CD4-positive, alpha-beta T cell (primary cell): ENCODE measurements at regions not wholly inside any gene's neighbourhood (a gene's known extent, or its start where the extent isn't known, plus 50 kb on each side); places are given as distances from the start of the nearest gene placed in this dataset.

Experiments used
- ATAC-seq: fragments of 200-7000 bp; cut with Tn5 transposase; one replicate; pipeline ENCODE4 v1.10.0; 2022; ENCODE audit warnings: mild to moderate bottlenecking; ENCODE audit not compliant: poor library complexity
- CTCF ChIA-PET: fragments of 350-600 bp; sonication (Branson Sonifier 250); formaldehyde crosslinking; loops from one replicate; lab custom pipeline; 2021; ENCODE audit warnings: antibody characterized with exemption, inconsistent platforms; lab: Charles Lee
- POLR2A ChIA-PET: fragments of 350-600 bp; sonication (Branson Sonifier 250); formaldehyde crosslinking; loops from one replicate; lab custom pipeline; 2021; ENCODE audit warnings: antibody characterized with exemption, inconsistent platforms; lab: Charles Lee
- DNase-seq, 14 experiments: peaks; one replicate each; pipeline ENCODE4 v3.0.0-alpha.2; 2013 to 2020; ENCODE audit warnings: mixed read lengths in 2 of 14
- H3K27ac ChIP-seq, 2 donors: one replicate each; pipeline versions ENCODE4 v1.5.1 to v1.7.0; 2013; ENCODE audit warnings: low read length in 2 of 2, low read depth in 1 of 2, mild to moderate bottlenecking in 1 of 2
- H3K27me3 ChIP-seq, 2 experiments: 1 replicate in 1 of 2; 2 replicates in 1 of 2; pipeline versions ENCODE4 v1.6.1 to v1.7.0; 2013; ENCODE audit warnings: low read length in 2 of 2, control low read depth in 1 of 2, mild to moderate bottlenecking in 1 of 2, moderate library complexity in 1 of 2; ENCODE audit not compliant: insufficient read depth in 2 of 2, control insufficient read depth in 1 of 2
- H3K36me3 ChIP-seq: one replicate; pipeline ENCODE4 v1.6.1; 2013; ENCODE audit warnings: low read length, control low read depth; ENCODE audit not compliant: insufficient read depth
- H3K4me1 ChIP-seq: one replicate; pipeline ENCODE4 v1.6.1; 2013; ENCODE audit warnings: low read length, control low read depth; ENCODE audit not compliant: insufficient read depth
- H3K4me3 ChIP-seq: one replicate; pipeline ENCODE4 v1.5.1; 2013; ENCODE audit warnings: mild to moderate bottlenecking, low read length, moderate library complexity
- H3K9me3 ChIP-seq, 2 experiments: 1 replicate in 1 of 2; 2 replicates in 1 of 2; pipeline versions ENCODE4 v1.6.1 to v1.7.0; 2013; ENCODE audit warnings: low read length in 2 of 2, mild to moderate bottlenecking in 2 of 2, control low read depth in 1 of 2, moderate library complexity in 1 of 2; ENCODE audit not compliant: control insufficient read depth in 1 of 2, insufficient read depth in 1 of 2
- H3K27ac Mint-ChIP-seq: one replicate; pipeline ENCODE4 v1.8.0; 2020; ENCODE audit warnings: mixed read lengths
- H3K27me3 Mint-ChIP-seq: one replicate; pipeline ENCODE4 v1.8.0; 2021; ENCODE audit warnings: mixed read lengths
- H3K36me3 Mint-ChIP-seq: one replicate; pipeline ENCODE4 v1.8.0; 2021; ENCODE audit warnings: low read depth, mixed read lengths
- H3K4me1 Mint-ChIP-seq: one replicate; pipeline ENCODE4 v1.8.0; 2021; ENCODE audit warnings: low read depth, mixed read lengths
- H3K4me3 Mint-ChIP-seq: one replicate; pipeline ENCODE4 v1.8.0; 2020; ENCODE audit warnings: mild to moderate bottlenecking, mixed read lengths
- H3K9me3 Mint-ChIP-seq: one replicate; pipeline ENCODE4 v1.8.0; 2020; ENCODE audit warnings: mixed read lengths
- intact Hi-C, 2 experiments: fragments of 100-400 bp; cut with DNase I in 1 of 2; cut with micrococcal nuclease in 1 of 2; formaldehyde crosslinking; loops; one replicate each; pipeline versions ENCODE4 v1.15.1 to v1.9.0; 2023 to 2025; cut with DNase I, micrococcal nuclease
- TF ChIP-seq, protein P1 (sequence below): fragments of 200-600 bp; IDR thresholded peaks from one replicate; pipeline ENCODE4 v1.8.0; 2022; ENCODE audit warnings: antibody characterized with exemption, mild to moderate bottlenecking

- H3K36me3 ChIP-seq, result no peaks in the 10 kb centered on the region
- no peaks in the 10 kb centered on the region for H3K4me1 ChIP-seq
- no peak for DNase-seq
- ChIA-PET POLR2A (no interaction called here), CTCF (no interaction called here)
- no peak for ATAC-seq
- no peaks in the 10 kb centered on the region for H3K27me3 Mint-ChIP-seq
- no peaks in the 10 kb centered on the region for H3K27me3 ChIP-seq
- H3K9me3 Mint-ChIP-seq, result peaks cover 10% of the 10 kb centered on the region
- H3K4me3 ChIP-seq, result no peak overlapping the region
- no peaks in the 10 kb centered on the region for H3K36me3 Mint-ChIP-seq
- H3K27ac Mint-ChIP-seq, result no peak overlapping the region
- TF ChIP-seq, protein P1, sequence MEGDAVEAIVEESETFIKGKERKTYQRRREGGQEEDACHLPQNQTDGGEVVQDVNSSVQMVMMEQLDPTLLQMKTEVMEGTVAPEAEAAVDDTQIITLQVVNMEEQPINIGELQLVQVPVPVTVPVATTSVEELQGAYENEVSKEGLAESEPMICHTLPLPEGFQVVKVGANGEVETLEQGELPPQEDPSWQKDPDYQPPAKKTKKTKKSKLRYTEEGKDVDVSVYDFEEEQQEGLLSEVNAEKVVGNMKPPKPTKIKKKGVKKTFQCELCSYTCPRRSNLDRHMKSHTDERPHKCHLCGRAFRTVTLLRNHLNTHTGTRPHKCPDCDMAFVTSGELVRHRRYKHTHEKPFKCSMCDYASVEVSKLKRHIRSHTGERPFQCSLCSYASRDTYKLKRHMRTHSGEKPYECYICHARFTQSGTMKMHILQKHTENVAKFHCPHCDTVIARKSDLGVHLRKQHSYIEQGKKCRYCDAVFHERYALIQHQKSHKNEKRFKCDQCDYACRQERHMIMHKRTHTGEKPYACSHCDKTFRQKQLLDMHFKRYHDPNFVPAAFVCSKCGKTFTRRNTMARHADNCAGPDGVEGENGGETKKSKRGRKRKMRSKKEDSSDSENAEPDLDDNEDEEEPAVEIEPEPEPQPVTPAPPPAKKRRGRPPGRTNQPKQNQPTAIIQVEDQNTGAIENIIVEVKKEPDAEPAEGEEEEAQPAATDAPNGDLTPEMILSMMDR, result no peak
- no peaks in the 10 kb centered on the region for H3K4me1 Mint-ChIP-seq
- H3K4me3 Mint-ChIP-seq, result no peak overlapping the region
- no peak overlapping the region for H3K27ac ChIP-seq
- intact Hi-C loops, result no loop called here
- H3K9me3 ChIP-seq, result no peaks in the 10 kb centered on the region
Measured at GRCh38 chr1:238596703-238597102, 706.0 kb upstream of the ZP4 start.

GRCh38 chr1:238592621-238593020, 701.9 kb upstream of the ZP4 start:
- no peak for ATAC-seq
- ChIA-PET CTCF (no interaction called here), POLR2A (no interaction called here)

DNA sequence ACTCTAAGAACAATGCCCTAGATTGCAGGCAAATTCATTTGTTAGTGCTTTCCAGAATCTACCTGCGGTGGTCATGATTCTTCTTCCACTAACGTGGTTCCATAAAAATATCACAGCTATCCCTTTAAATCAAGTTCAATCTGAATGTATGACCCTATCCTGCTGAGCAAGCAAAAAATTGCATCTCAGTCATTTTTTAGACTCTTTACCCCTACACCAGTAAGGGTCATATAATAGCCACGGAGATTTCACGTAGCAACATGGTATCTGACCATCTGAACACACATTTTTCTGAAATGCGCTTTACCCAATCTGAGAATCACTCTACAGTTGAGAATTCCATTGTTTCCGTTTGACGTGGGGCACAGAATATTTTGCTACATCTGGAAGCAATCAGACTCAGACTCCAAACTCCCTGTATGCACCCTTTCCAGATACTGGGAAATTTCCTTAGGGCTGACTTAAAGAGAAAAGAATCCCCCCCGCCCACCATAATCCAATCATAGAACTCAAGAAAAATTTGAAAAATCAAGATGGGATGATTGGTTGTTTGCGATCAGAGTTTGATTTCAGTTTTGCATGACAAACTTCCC, 699.2 kb upstream of the ZP4 start:
- H3K36me3 ChIP-seq, result no peaks in the 10 kb centered on the region
- Mint-ChIP-seq H3K27ac (no peak overlapping the region), H3K4me3 (no peak overlapping the region), H3K4me1 (no peaks in the 10 kb centered on the region), H3K36me3 (no peaks in the 10 kb centered on the region), H3K9me3 (peaks cover 8% of the 10 kb centered on the region), H3K27me3 (no peaks in the 10 kb centered on the region)
- ATAC-seq (no peak), DNase-seq (no peak)
- TF ChIP-seq, protein P1, result no peak
- H3K9me3 ChIP-seq, result peaks cover 0 to 4% of the 10 kb centered on the region in 2 experiments
- intact Hi-C loops, result no loop called here
- no peak overlapping the region for H3K4me3 ChIP-seq
- no peaks in the 10 kb centered on the region for H3K27me3 ChIP-seq
- no peak overlapping the region for H3K27ac ChIP-seq
- H3K4me1 ChIP-seq, result no peaks in the 10 kb centered on the region
- POLR2A ChIA-PET, result no interaction called here
- CTCF ChIA-PET, result no interaction called here

More at GRCh38 chr1:238592621-238593020, 701.9 kb upstream of the ZP4 start:
- intact Hi-C loops, result no loop called here
- no peak overlapping the region for H3K27ac ChIP-seq
- no peaks in the 10 kb centered on the region for H3K4me1 Mint-ChIP-seq
- no peaks in the 10 kb centered on the region for H3K4me1 ChIP-seq
- no peaks in the 10 kb centered on the region for H3K27me3 ChIP-seq
- peaks cover 5% of the 10 kb centered on the region for H3K9me3 Mint-ChIP-seq
- H3K36me3 Mint-ChIP-seq, result no peaks in the 10 kb centered on the region
- H3K4me3 Mint-ChIP-seq, result no peak overlapping the region
- no peaks in the 10 kb centered on the region for H3K27me3 Mint-ChIP-seq
- TF ChIP-seq, protein P1, result no peak
- H3K36me3 ChIP-seq, result no peaks in the 10 kb centered on the region
- no peak overlapping the region for H3K27ac Mint-ChIP-seq
- DNase-seq, result no peak
- H3K9me3 ChIP-seq, result peaks cover 0 to 4% of the 10 kb centered on the region in 2 experiments
- no peak overlapping the region for H3K4me3 ChIP-seq
